ENCODE measurements at regions not wholly inside any gene's neighbourhood (a gene's known extent, or its start where the extent isn't known, plus 50 kb on each side); places are given as distances from the start of the nearest gene placed in this dataset.

- TF ChIP-seq CTCF (IDR thresholded peaks at IDR 0.05; ENCODE audit: low read depth, low read length): no peak
Measured at GRCh38 chr15:97893967-97894366, 66.5 kb upstream of the ARRDC4 start.

GRCh38 chr15:97899981-97900380 is 60.5 kb upstream of the ARRDC4 start:
- H3K4me3 ChIP-seq (replicated peaks in 1 of 2; ENCODE audit: low read depth in 2 of 2, low read length in 2 of 2): no peak overlapping the region
- TF ChIP-seq CTCF (IDR thresholded peaks at IDR 0.05; ENCODE audit: low read depth, low read length): no peak
- no peak for DNase-seq (ENCODE audit: low read depth in 2 of 2)

More at GRCh38 chr15:97893967-97894366, 66.5 kb upstream of the ARRDC4 start:
- no peak for DNase-seq (ENCODE audit: low read depth in 2 of 2)
- H3K4me3 ChIP-seq (replicated peaks in 1 of 2; ENCODE audit: low read depth in 2 of 2, low read length in 2 of 2): no peak overlapping the region

GRCh38 chr15:97902140-97902780 is 58.2 kb upstream of the ARRDC4 start:
- DNase-seq (ENCODE audit: low read depth in 2 of 2): peak; percentile 6 to 56
- no peak overlapping the region for H3K4me3 ChIP-seq (replicated peaks in 1 of 2; ENCODE audit: low read depth in 2 of 2, low read length in 2 of 2)

GRCh38 chr15:97903560-97903959 is 56.9 kb upstream of the ARRDC4 start:
- H3K4me3 ChIP-seq (replicated peaks in 1 of 2; ENCODE audit: low read depth in 2 of 2, low read length in 2 of 2): no peak overlapping the region
- TF ChIP-seq CTCF (IDR thresholded peaks at IDR 0.05; ENCODE audit: low read depth, low read length): no peak
- DNase-seq (ENCODE audit: low read depth in 2 of 2): no peak

More at GRCh38 chr15:97902140-97902780, 58.2 kb upstream of the ARRDC4 start:
- TF ChIP-seq CTCF (IDR thresholded peaks at IDR 0.05; ENCODE audit: low read depth, low read length): no peak

- peak; percentile 44 for TF ChIP-seq CTCF (IDR thresholded peaks at IDR 0.05; ENCODE audit: low read depth, low read length)
- DNase-seq (ENCODE audit: low read depth in 2 of 2): peak; percentile 56 to 69
- H3K4me3 ChIP-seq (replicated peaks in 1 of 2; ENCODE audit: low read depth in 2 of 2, low read length in 2 of 2): no peak overlapping the region
Measured at GRCh38 chr15:97903971-97904572, 56.4 kb upstream of the ARRDC4 start.

GRCh38 chr15:97909291-97909891 is 51.1 kb upstream of the ARRDC4 start:
- DNase-seq (ENCODE audit: low read depth in 2 of 2): peak; percentile 65 to 73
- TF ChIP-seq CTCF (IDR thresholded peaks at IDR 0.05; ENCODE audit: low read depth, low read length): peak; percentile 94
- no peak overlapping the region for H3K4me3 ChIP-seq (replicated peaks in 1 of 2; ENCODE audit: low read depth in 2 of 2, low read length in 2 of 2)

Data from cardiac fibroblast (primary cell).